Erythroblast (primary cell): ENCODE measurements at regions not wholly inside any gene's neighbourhood (a gene's known extent, or its start where the extent isn't known, plus 50 kb on each side); places are given as distances from the start of the nearest gene placed in this dataset.
A peak's percentile ranks its signal among the peaks of the same experiment; 100 is the strongest.
"Not testable (repeated sequence)": the region's sequence is repeated elsewhere in the genome, so short reads cannot be mapped to it uniquely, and the experiment has no call there.

Source experiments
- DNase-seq, 2 experiments: peaks; one replicate each; lab custom pipeline; 2025; lab: John Stamatoyannopoulos, UW
- GATA1 ChIP-seq: IDR thresholded peaks from 2 replicates; pipeline ENCODE4 v1.6.1; 2011; ENCODE audit warnings: low read depth, mild to moderate bottlenecking, control low read depth, low read length, moderate library complexity
- POLR2A ChIP-seq: IDR thresholded peaks from 2 replicates; pipeline ENCODE4 v1.6.1; 2011; ENCODE audit warnings: mild to moderate bottlenecking, low read length

GRCh38 chr13:99778500-99778899, 193.1 kb downstream of the ZIC5 start:
- no peak for TF ChIP-seq POLR2A
- no peak for TF ChIP-seq GATA1
- DNase-seq = peak; percentile 31 to 66

GRCh38 chr13:99777873-99778272, 193.7 kb downstream of the ZIC5 start:
- TF ChIP-seq GATA1 (no peak), POLR2A (no peak)
- no peak for DNase-seq

GRCh38 chr13:99774644-99775043, 196.9 kb downstream of the ZIC5 start:
- no peak for TF ChIP-seq POLR2A
- TF ChIP-seq GATA1 = no peak
- DNase-seq = no peak

- DNase-seq = no peak
- TF ChIP-seq GATA1 (no peak), POLR2A (no peak)
These were observed 202.6 kb downstream of the ZIC5 start for GRCh38 chr13:99768986-99769385.

GRCh38 chr13:99766641-99767045, 204.9 kb downstream of the ZIC5 start:
- DNase-seq = no peak
- TF ChIP-seq POLR2A = no peak
- no peak for TF ChIP-seq GATA1

GRCh38 chr13:99765869-99766268, 205.7 kb downstream of the ZIC5 start:
- no peak for DNase-seq
- TF ChIP-seq POLR2A (no peak), GATA1 (no peak)

- TF ChIP-seq GATA1 (no peak), POLR2A (no peak)
- DNase-seq = no peak
These were observed 211.1 kb downstream of the ZIC5 start for GRCh38 chr13:99760456-99760855.

GRCh38 chr13:99759163-99759552, 212.4 kb downstream of the ZIC5 start:
- TF ChIP-seq POLR2A (no peak), GATA1 (no peak)
- DNase-seq = no peak

GRCh38 chr13:99758460-99759162, 213.0 kb downstream of the ZIC5 start:
- no peak for TF ChIP-seq POLR2A
- no peak for TF ChIP-seq GATA1
- DNase-seq = no peak

GRCh38 chr13:99757756-99758459, 213.7 kb downstream of the ZIC5 start:
- TF ChIP-seq GATA1 = no peak
- TF ChIP-seq POLR2A = no peak
- no peak for DNase-seq

- DNase-seq = no peak
- TF ChIP-seq POLR2A (no peak), GATA1 (no peak)
These were observed 215.3 kb downstream of the ZIC5 start for GRCh38 chr13:99756281-99756680.

GRCh38 chr13:99754750-99755149, 216.8 kb downstream of the ZIC5 start:
- DNase-seq = not testable (repeated sequence)

- no peak for DNase-seq
- TF ChIP-seq GATA1 (no peak), POLR2A (no peak)
These were observed 219.2 kb downstream of the ZIC5 start for GRCh38 chr13:99752373-99752772.

- TF ChIP-seq POLR2A = no peak
- TF ChIP-seq GATA1 = no peak
- no peak for DNase-seq
These were observed 219.9 kb downstream of the ZIC5 start for GRCh38 chr13:99751517-99752199.

GRCh38 chr13:99750951-99751350, 220.6 kb downstream of the ZIC5 start:
- DNase-seq = no peak
- no peak for TF ChIP-seq GATA1
- no peak for TF ChIP-seq POLR2A
